Keratinocyte (primary cell): ENCODE measurements at regions not wholly inside any gene's neighbourhood (a gene's known extent, or its start where the extent isn't known, plus 50 kb on each side); places are given as distances from the start of the nearest gene placed in this dataset.
A peak's percentile ranks its signal among the peaks of the same experiment; 100 is the strongest.

ENCODE experiments used
- DNase-seq: peaks from one replicate; pipeline ENCODE4 v3.0.0-alpha.2; 2011; ENCODE audit warnings: low read depth, missing footprints, low spot score
- FAIRE-seq: peaks from 2 replicates; lab custom pipeline; 2011; peaks lifted over from hg19 to GRCh38; lab: Jason Lieb, UNC
- H2AFZ ChIP-seq: 2 replicates; pipeline ENCODE4 v1.6.0; 2012; ENCODE audit warnings: low read length, control low read depth, inconsistent platforms; ENCODE audit not compliant: control insufficient read depth
- H3K27ac ChIP-seq: 2 replicates; pipeline ENCODE4 v1.5.1; 2011; ENCODE audit warnings: low read length; ENCODE audit not compliant: control insufficient read depth, insufficient read depth
- H3K27me3 ChIP-seq: 3 replicates; pipeline ENCODE4 v1.6.0; 2011; ENCODE audit warnings: low read length; ENCODE audit not compliant: control insufficient read depth, insufficient read depth; ENCODE audit errors: extremely low read depth
- H3K36me3 ChIP-seq, 2 experiments: 2 replicates in 1 of 2; 3 replicates in 1 of 2; pipeline ENCODE4 v1.5.1; 2011; ENCODE audit warnings: low read length in 2 of 2, mild to moderate bottlenecking in 1 of 2; ENCODE audit not compliant: control insufficient read depth in 2 of 2, insufficient read depth in 2 of 2; ENCODE audit errors: extremely low read depth in 1 of 2
- H3K4me1 ChIP-seq: 3 replicates; pipeline ENCODE4 v1.5.1; 2011; ENCODE audit warnings: low read length; ENCODE audit not compliant: control insufficient read depth, insufficient read depth; ENCODE audit errors: extremely low read depth
- H3K4me2 ChIP-seq: 3 replicates; pipeline ENCODE4 v1.6.0; 2011; ENCODE audit warnings: low read depth, low read length; ENCODE audit not compliant: control insufficient read depth, insufficient read depth; ENCODE audit errors: extremely low read depth
- H3K4me3 ChIP-seq, 3 experiments: fragments of 200-600 bp in 1 of 3; sonication (generic) in 1 of 3; 2 replicates in 2 of 3; 3 replicates in 1 of 3; pipeline ENCODE4 v1.5.1; 2011 to 2016; ENCODE audit warnings: low read length in 3 of 3, mild to moderate bottlenecking in 3 of 3, control low read depth in 2 of 3, inconsistent platforms in 1 of 3, low read depth in 1 of 3, mixed read lengths in 1 of 3, mixed run types in 1 of 3, moderate library complexity in 1 of 3; ENCODE audit not compliant: control insufficient read depth in 2 of 3, insufficient read depth in 2 of 3; ENCODE audit errors: extremely low read depth in 1 of 3
- H3K79me2 ChIP-seq: 2 replicates; pipeline ENCODE4 v1.6.0; 2012; ENCODE audit warnings: low read length; ENCODE audit not compliant: control insufficient read depth, insufficient read depth
- H3K9ac ChIP-seq: 3 replicates; pipeline ENCODE4 v1.6.0; 2011; ENCODE audit warnings: low read length; ENCODE audit not compliant: control insufficient read depth, insufficient read depth; ENCODE audit errors: extremely low read depth
- H3K9me1 ChIP-seq: 3 replicates; pipeline ENCODE4 v1.6.0; 2011; ENCODE audit warnings: low read length; ENCODE audit not compliant: control insufficient read depth, insufficient read depth; ENCODE audit errors: extremely low read depth
- H3K9me3 ChIP-seq: 2 replicates; pipeline ENCODE4 v1.5.1; 2012; ENCODE audit warnings: low read depth, low read length; ENCODE audit not compliant: control insufficient read depth
- H4K20me1 ChIP-seq: 3 replicates; pipeline ENCODE4 v1.6.0; 2011; ENCODE audit warnings: low read length; ENCODE audit not compliant: control insufficient read depth, insufficient read depth; ENCODE audit errors: extremely low read depth
- EZH2 ChIP-seq: IDR thresholded peaks from one replicate; pipeline ENCODE4 v1.6.1; 2012; ENCODE audit warnings: inconsistent platforms, mild to moderate bottlenecking, low read length, moderate library complexity
- dilution Hi-C: fragments of 300-500 bp; cut with MboI; formaldehyde crosslinking; loops from one replicate; pipeline ENCODE4 v1.7.0; 2020; ENCODE audit warnings: low sequenced_read_pairs; ENCODE audit not compliant: extremely low pct_ligation_motif_present
- TF ChIP-seq, protein P1 (sequence below), 3 experiments: IDR thresholded peaks in 1 of 3; conservative IDR thresholded peaks in 1 of 3; optimal IDR thresholded peaks in 1 of 3; 2 replicates in 2 of 3; 3 replicates in 1 of 3; pipeline versions ENCODE3 to v1.5.1; 2011; ENCODE audit warnings: low read length in 3 of 3, mild to moderate bottlenecking in 3 of 3, moderate library complexity in 2 of 3, control low read depth in 1 of 3, inconsistent platforms in 1 of 3; ENCODE audit not compliant: insufficient read depth in 2 of 3; ENCODE audit errors: extremely low read depth in 1 of 3

- Histone ChIP-seq H3K27ac (no peak overlapping the region), H3K9me1 (no peaks in the 10 kb centered on the region), H3K36me3 (no peaks in the 10 kb centered on the region), H4K20me1 (no peaks in the 10 kb centered on the region), H3K4me1 (peaks cover 3% of the 10 kb centered on the region), H3K27me3 (no peaks in the 10 kb centered on the region), H3K9ac (no peak overlapping the region), H3K4me3 (no peak overlapping the region), H3K9me3 (no peaks in the 10 kb centered on the region), H3K79me2 (no peaks in the 10 kb centered on the region), H3K4me2 (no peak overlapping the region), H2AFZ (no peak overlapping the region)
- DNase-seq (no peak), FAIRE-seq (no peak)
- no peak for TF ChIP-seq EZH2
- TF ChIP-seq, protein P1, sequence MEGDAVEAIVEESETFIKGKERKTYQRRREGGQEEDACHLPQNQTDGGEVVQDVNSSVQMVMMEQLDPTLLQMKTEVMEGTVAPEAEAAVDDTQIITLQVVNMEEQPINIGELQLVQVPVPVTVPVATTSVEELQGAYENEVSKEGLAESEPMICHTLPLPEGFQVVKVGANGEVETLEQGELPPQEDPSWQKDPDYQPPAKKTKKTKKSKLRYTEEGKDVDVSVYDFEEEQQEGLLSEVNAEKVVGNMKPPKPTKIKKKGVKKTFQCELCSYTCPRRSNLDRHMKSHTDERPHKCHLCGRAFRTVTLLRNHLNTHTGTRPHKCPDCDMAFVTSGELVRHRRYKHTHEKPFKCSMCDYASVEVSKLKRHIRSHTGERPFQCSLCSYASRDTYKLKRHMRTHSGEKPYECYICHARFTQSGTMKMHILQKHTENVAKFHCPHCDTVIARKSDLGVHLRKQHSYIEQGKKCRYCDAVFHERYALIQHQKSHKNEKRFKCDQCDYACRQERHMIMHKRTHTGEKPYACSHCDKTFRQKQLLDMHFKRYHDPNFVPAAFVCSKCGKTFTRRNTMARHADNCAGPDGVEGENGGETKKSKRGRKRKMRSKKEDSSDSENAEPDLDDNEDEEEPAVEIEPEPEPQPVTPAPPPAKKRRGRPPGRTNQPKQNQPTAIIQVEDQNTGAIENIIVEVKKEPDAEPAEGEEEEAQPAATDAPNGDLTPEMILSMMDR (optimal IDR thresholded peaks at IDR 0.05 in 1 of 3, IDR thresholded peaks at IDR 0.05 in 1 of 3, conservative IDR thresholded peaks at IDR 0.05 in 1 of 3; ENCODE audit: extremely low read depth in 1 of 3, insufficient read depth in 2 of 3, low read length in 3 of 3), result no peak
- dilution Hi-C loops, result no loop called here
Observed at GRCh38 chr7:12917801-12918200, 230.4 kb downstream of the ARL4A start.

- Histone ChIP-seq H3K27ac (no peak overlapping the region), H3K27me3 (no peaks in the 10 kb centered on the region), H3K9me3 (no peaks in the 10 kb centered on the region), H3K9ac (no peak overlapping the region), H4K20me1 (no peaks in the 10 kb centered on the region), H3K4me1 (peaks cover 23% of the 10 kb centered on the region), H2AFZ (peak overlapping the region; percentile 32), H3K36me3 (no peaks in the 10 kb centered on the region), H3K4me2 (no peak overlapping the region), H3K9me1 (no peaks in the 10 kb centered on the region), H3K79me2 (no peaks in the 10 kb centered on the region), H3K4me3 (no peak overlapping the region)
- TF ChIP-seq, protein P1 (optimal IDR thresholded peaks at IDR 0.05 in 1 of 3, IDR thresholded peaks at IDR 0.05 in 1 of 3, conservative IDR thresholded peaks at IDR 0.05 in 1 of 3; ENCODE audit: extremely low read depth in 1 of 3, insufficient read depth in 2 of 3, low read length in 3 of 3), result no peak
- TF ChIP-seq EZH2, result no peak
- FAIRE-seq (peak; percentile 59), DNase-seq (no peak)
- dilution Hi-C loops, result no loop called here
Observed at GRCh38 chr7:12921751-12922345, 234.4 kb downstream of the ARL4A start.
